ENCODE measurements at regions not wholly inside any gene's neighbourhood (a gene's known extent, or its start where the extent isn't known, plus 50 kb on each side); places are given as distances from the start of the nearest gene placed in this dataset.

DNA sequence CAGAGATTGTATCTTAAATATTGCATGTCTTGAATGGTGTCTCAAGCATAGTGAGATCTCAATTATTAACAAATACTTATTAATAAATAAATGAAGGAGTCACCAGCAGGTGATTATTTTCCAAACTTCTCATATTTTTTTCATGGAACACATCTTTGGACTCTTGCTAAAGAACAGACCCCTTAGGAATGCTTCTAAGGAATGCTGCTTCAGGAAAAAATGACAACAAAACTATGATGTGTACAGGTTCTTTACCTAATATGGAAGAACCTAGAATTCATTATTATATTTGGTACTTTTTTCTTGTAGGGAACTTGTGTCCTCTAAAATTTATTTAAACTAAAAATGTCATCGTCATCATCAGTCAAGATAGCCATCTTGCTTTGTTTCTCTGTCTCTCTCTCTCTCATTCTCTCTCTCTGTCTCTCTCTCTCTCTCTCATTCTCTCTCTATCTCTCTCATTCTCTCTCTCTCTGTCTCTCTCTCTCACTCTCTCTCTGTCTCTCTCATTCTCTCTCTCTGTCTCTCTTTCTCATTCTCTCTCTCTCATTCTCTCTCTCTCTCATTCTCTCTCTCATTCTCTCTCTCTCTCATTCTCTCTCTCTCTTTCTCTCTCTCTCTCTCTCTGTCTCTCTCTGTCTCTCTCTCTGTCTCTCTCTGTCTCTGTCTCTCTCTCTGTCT, 63.0 kb upstream of the ETS2 start:
- Histone ChIP-seq H3K4me3 (replicated peaks in 1 of 3; ENCODE audit: insufficient read depth in 1 of 3, low read depth in 1 of 3, low read length in 3 of 3) (no peak overlapping the region), H3K79me2 (ENCODE audit: control insufficient read depth, insufficient read depth, low read length) (no peaks in the 10 kb centered on the region), H3K9me1 (replicated peaks; ENCODE audit: control insufficient read depth, extremely low read depth, insufficient read depth, low read length) (no peaks in the 10 kb centered on the region), H3K27ac (ENCODE audit: insufficient read depth, low read depth, low read length) (no peak overlapping the region), H3K9ac (replicated peaks; ENCODE audit: extremely low read depth, insufficient read depth, low read length) (no peak overlapping the region), H3K36me3 (ENCODE audit: control insufficient read depth in 2 of 2, extremely low read depth in 1 of 2, insufficient read depth in 2 of 2, low read length in 2 of 2) (no peaks in the 10 kb centered on the region), H3K4me1 (ENCODE audit: control insufficient read depth, extremely low read depth, insufficient read depth, low read length) (peaks cover 4% of the 10 kb centered on the region), H4K20me1 (replicated peaks; ENCODE audit: control insufficient read depth, extremely low read depth, insufficient read depth, low read length) (no peaks in the 10 kb centered on the region), H3K4me2 (ENCODE audit: insufficient read depth, low read length) (no peak overlapping the region), H3K27me3 (ENCODE audit: control insufficient read depth in 2 of 2, insufficient read depth in 2 of 2, low read length in 2 of 2) (peaks cover 5 to 8% of the 10 kb centered on the region in 2 experiments), H3K9me3 (replicated peaks; ENCODE audit: control insufficient read depth, insufficient read depth, low read length) (no peaks in the 10 kb centered on the region), H2AFZ (ENCODE audit: low read depth, low read length) (no peak overlapping the region)
- no peak for DNase-seq (ENCODE audit: low read depth, low spot score)
- intact Hi-C loops (cut with micrococcal nuclease) (no loop called here), dilution Hi-C loops (cut with MboI; ENCODE audit: extremely low pct_ligation_motif_present, low sequenced_read_pairs) (loop anchor here (25.0 kb wide), 1 partner anchor 420 kb away; no protein-coding TSS in a partner anchor)
- ChIA-PET POLR2A (no interaction called here), CTCF (interaction anchor here (0.7 kb wide), 1 partner anchor 13 kb away, joined by 3 read pairs; no protein-coding TSS in a partner anchor)
- BruUV-seq (replicated peaks): no TSS peak
- no peak for FAIRE-seq
- TF ChIP-seq, protein P1, sequence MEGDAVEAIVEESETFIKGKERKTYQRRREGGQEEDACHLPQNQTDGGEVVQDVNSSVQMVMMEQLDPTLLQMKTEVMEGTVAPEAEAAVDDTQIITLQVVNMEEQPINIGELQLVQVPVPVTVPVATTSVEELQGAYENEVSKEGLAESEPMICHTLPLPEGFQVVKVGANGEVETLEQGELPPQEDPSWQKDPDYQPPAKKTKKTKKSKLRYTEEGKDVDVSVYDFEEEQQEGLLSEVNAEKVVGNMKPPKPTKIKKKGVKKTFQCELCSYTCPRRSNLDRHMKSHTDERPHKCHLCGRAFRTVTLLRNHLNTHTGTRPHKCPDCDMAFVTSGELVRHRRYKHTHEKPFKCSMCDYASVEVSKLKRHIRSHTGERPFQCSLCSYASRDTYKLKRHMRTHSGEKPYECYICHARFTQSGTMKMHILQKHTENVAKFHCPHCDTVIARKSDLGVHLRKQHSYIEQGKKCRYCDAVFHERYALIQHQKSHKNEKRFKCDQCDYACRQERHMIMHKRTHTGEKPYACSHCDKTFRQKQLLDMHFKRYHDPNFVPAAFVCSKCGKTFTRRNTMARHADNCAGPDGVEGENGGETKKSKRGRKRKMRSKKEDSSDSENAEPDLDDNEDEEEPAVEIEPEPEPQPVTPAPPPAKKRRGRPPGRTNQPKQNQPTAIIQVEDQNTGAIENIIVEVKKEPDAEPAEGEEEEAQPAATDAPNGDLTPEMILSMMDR (IDR thresholded peaks at IDR 0.05; ENCODE audit: extremely low read depth in 1 of 2, insufficient read depth in 1 of 2, low read depth in 1 of 2, low read length in 2 of 2): no peak
- TF ChIP-seq POLR2AphosphoS5 (IDR thresholded peaks at IDR 0.05; ENCODE audit: insufficient read depth, low read depth, low read length) (no peak), MYC (IDR thresholded peaks at IDR 0.05; ENCODE audit: low read depth, low read length) (no peak), JUN (IDR thresholded peaks at IDR 0.05; ENCODE audit: borderline replicate concordance, insufficient read depth, insufficient read length, low read depth) (no peak), FOS (IDR thresholded peaks at IDR 0.05; ENCODE audit: borderline replicate concordance, insufficient read depth, low read length) (no peak)

Data from endothelial cell of umbilical vein (primary cell).